GM19397 (cell line): ENCODE measurements at regions not wholly inside any gene's neighbourhood (a gene's known extent, or its start where the extent isn't known, plus 50 kb on each side); places are given as distances from the start of the nearest gene placed in this dataset.
"Not testable (repeated sequence)": the region's sequence is repeated elsewhere in the genome, so short reads cannot be mapped to it uniquely, and the experiment has no call there.

Experiments
- ATAC-seq: cut with Tn5 transposase; IDR thresholded peaks from one replicate; pipeline ENCODE4 v1.9.1; 2021; ENCODE audit warnings: mild to moderate bottlenecking, moderate library complexity; ENCODE audit not compliant: unreplicated experiment

DNA sequence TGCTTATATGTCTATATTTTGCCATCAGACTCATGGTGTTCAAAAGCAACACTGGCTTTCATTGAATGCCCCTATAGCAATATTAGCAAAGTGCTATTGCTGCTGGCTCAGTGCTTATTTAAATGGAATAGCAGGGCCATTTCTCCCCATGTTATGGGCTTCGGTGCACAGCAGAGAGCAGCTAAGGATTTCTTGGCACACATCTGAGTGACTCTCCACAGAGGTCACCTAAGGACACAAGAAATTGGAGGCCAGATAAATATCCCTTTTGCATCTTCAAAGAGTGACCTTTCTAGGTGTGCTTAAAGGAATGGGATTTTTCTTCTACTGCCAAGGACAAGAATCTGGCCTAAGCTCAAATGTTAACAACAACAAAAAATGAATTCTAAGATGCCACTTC lies 751.8 kb downstream of the CDH11 start:
- ATAC-seq = no peak

GRCh38 chr16:64365448-64365931 lies 756.4 kb downstream of the CDH11 start:
- no peak for ATAC-seq

DNA sequence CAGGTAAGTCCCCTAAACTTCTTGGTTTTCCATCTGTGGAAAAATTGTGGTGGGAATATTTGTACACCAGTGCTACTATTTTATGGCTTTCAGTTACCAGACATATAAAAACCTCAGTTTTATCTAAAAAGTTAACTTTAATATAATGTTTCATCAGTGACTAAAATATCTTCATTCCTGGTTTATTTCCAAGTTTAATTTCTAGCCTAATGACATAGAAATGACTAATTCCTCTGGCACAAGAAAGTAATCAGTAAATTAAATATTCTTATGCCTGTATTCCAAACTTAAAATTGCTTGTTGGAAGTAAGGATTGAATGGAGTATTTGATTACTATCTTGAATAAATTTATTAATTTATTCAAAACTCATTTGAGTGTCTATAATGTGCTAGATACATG lies 757.0 kb downstream of the CDH11 start:
- no peak for ATAC-seq

- ATAC-seq = no peak
Measured at GRCh38 chr16:64364416-64364815, 757.4 kb downstream of the CDH11 start.

- ATAC-seq = no peak
Measured at GRCh38 chr16:64364016-64364415, 757.8 kb downstream of the CDH11 start.

DNA sequence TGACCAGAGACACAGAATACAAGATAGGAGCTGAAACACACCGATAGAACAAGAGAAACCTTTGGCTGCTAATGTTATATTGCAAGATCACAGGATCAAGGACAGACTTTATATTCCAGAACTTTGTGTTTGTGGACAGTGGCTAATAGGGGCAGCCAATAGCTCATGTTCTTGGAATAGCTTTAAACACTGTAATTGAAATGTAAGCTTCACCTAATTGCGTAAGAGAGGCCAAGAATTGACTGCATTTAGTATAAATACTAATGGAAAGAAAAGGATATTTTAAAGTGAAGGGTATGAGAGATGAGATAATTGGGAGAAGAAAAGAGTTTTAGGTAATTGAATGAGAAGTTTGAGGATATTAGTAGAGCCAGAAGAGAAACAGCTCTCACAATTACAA lies 758.8 kb downstream of the CDH11 start:
- ATAC-seq = no peak

GRCh38 chr16:64362193-64362592 lies 759.7 kb downstream of the CDH11 start:
- no peak for ATAC-seq

DNA sequence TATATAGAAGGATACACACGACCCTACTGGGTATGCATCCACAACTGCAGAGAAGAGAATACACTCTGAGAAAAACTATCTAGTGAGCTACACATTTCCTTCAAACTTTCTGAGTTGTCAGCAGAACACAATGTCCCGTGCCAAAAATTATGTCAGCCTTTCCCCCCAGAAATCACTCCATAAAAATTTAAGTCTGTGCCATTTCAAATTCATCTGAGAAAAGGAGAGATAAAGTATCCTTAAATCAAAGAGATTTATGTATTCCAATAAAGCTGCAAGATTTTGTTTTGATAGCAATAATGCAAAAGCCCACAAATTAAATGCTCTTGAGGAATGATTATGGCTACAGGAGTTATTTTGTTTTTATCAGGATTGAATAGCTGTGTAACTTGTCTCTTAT lies 760.1 kb downstream of the CDH11 start:
- ATAC-seq = no peak

DNA sequence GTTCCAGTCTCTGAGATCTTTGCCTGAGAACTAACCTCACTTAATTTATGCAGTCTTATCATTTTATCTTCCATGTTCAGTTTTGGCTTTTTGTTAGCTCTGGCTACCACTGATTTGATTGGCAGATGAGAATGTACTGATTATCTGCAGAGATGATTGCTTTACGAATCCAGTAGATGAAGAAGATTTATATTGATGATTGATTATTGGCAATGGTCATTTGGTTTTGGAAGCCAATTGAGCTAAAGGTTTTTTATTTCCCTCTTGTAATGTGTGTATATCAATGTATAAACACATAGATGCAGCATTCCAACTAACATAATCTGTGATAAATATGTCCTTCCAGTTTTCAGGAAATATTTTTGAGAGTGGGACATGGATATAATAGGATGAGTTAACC lies 763.6 kb downstream of the CDH11 start:
- no peak for ATAC-seq

GRCh38 chr16:64356267-64356666 lies 765.6 kb downstream of the CDH11 start:
- no peak for ATAC-seq

GRCh38 chr16:64352246-64352645 lies 769.6 kb downstream of the CDH11 start:
- no peak for ATAC-seq

GRCh38 chr16:64351121-64351520 lies 770.7 kb downstream of the CDH11 start:
- no peak for ATAC-seq

DNA sequence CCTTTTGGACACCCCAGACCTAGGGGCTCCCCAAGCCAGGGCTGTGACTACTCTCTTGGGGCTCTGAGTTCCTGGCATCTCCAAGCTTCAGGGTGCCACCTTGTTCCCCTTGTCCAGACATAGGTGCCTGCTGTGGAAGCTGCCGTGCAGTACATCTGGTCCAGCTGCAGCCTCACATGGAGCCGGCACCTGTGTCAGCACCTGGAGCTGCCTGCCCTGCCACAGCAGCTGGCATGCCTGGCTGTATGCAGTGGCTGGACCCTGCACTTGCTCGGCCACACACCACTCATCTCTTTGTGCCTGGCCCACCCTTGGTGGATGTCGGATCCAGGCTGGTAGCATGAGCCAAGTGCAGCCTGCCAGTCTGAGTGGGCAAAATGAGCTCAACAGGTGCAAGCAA lies 775.8 kb downstream of the CDH11 start:
- no peak for ATAC-seq

- no peak for ATAC-seq
Measured at GRCh38 chr16:64345142-64345541, 776.7 kb downstream of the CDH11 start.

GRCh38 chr16:64343820-64344443 lies 777.9 kb downstream of the CDH11 start:
- not testable (repeated sequence) for ATAC-seq

GRCh38 chr16:64343061-64343819 lies 778.6 kb downstream of the CDH11 start:
- ATAC-seq = no peak

DNA sequence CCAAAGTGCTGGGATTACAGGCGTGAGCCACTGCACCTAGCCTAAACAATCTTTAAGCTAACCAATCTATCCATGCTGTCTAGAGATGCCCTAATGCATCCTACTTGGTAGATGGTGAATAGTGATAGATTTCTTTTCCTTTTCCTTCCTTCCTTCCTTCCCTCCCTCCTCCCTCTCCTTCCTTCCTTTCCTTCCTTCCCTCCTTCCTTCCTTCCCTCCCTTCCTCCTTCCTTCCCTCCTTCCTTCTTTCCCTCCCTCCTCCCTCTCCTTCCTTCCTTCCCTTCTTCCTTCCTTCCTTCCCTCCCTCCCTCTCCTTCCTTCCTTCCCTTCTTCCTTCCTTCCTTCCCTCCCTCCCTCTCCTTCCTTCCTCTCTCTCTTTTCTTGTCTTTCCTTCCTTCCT lies 780.5 kb downstream of the CDH11 start:
- not testable (repeated sequence) for ATAC-seq

GRCh38 chr16:64339052-64339770 lies 782.7 kb downstream of the CDH11 start:
- ATAC-seq = no peak

DNA sequence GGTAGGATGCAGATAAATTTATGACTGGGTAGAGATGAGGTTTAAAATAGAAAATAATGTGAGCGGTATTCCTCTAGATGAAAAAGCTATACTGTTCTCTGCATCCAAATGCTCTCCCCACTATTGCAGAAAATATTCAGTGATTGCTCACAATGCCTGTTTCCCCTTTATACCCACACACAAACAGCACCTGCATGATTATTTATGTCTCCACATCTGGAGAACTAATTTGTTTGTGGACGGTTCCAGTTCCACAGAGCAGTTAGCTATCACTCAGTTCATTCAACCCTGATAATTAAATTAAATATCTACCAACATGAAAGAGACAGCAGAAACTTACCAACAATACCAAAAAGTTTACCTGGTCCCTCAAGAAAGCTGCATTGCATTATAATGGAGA lies 800.0 kb downstream of the CDH11 start:
- ATAC-seq = no peak

DNA sequence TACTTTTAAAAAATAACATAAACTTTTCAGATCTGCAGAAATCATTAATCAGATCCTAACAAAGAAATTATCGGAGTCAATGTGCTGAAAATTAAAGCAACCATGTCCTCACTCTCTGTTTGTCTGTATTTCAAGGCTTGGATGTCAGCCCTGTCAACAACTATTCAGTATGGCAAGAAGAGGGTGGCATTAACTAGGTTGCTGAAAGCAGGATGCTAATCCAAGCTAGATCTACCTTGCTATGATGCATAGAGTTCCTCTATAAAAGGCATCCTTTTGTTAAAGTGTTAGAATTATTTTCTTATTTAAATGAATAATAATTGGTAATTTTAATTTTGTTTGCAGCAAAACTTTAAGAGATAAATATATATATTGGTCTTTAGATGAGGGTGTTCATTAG lies 800.8 kb downstream of the CDH11 start:
- ATAC-seq = no peak

- ATAC-seq = no peak
Measured at GRCh38 chr16:64317601-64318000, 804.3 kb downstream of the CDH11 start.

GRCh38 chr16:64313726-64314125 lies 808.1 kb downstream of the CDH11 start:
- no peak for ATAC-seq
